ENCODE measurements at regions not wholly inside any gene's neighbourhood (a gene's known extent, or its start where the extent isn't known, plus 50 kb on each side); places are given as distances from the start of the nearest gene placed in this dataset.

GRCh38 chr7:17209101-17209500, 89.4 kb upstream of the AHR start:
- Mint-ChIP-seq H3K27me3 (no peaks in the 10 kb centered on the region), H3K27ac (no peak overlapping the region), H3K36me3 (ENCODE audit: low read depth) (no peaks in the 10 kb centered on the region), H3K9me3 (no peaks in the 10 kb centered on the region), H3K4me1 (peaks cover 1% of the 10 kb centered on the region), H3K4me3 (no peak overlapping the region)
- ChIA-PET CTCF (no interaction called here), POLR2A (no interaction called here)
- DNase-seq: no peak

DNA sequence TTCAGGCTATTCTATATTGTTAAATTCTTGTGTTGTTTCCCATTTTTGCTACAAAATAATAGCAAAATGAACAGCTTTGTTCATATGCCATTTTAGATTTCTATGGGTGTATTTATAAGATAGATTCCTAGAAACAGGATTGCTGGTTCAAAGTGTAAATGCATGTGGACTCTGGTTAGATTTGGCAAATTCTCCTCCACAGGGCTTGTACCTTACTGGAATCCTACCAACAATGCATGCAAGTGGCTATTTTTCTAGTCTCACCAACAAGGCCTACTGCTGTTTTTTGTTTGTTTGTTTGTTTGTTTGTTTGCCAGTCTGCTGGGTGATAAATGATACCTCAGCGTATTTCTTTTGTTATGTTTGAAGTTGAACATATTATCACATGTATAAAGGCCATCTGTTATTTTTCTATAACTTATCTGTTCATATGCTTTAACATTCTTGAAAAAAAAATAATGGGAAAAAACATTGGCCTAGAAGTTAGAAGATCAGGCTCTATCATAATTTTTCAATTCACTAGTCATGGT, 87.1 kb upstream of the AHR start:
- Mint-ChIP-seq H3K27me3 (no peaks in the 10 kb centered on the region), H3K4me3 (no peak overlapping the region), H3K9me3 (peaks cover 4% of the 10 kb centered on the region), H3K27ac (no peak overlapping the region), H3K36me3 (ENCODE audit: low read depth) (no peaks in the 10 kb centered on the region), H3K4me1 (peaks cover 1% of the 10 kb centered on the region)
- ChIA-PET POLR2A (no interaction called here), CTCF (no interaction called here)
- no peak for DNase-seq

DNA sequence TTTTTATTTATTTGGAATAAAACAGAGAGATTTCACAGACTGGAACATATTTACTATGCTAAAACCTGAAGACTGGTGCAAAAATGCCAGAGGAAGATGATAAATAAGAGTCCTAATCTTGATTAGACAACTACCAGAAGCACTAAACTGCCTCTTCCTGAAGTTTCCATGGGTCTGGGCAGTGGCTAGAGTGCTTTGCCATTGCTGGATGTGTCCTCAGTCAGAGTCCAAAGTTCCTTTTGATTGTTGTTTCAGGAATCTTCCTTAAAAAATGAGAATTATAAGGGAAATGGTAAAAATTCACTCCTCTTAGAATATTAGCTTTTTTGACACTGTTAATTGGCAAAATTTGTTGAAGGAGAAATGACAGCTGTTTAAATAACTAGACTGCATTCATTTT, 86.3 kb upstream of the AHR start:
- peaks cover under 1% of the 10 kb centered on the region for H3K4me1 Mint-ChIP-seq
- no peak overlapping the region for H3K27ac Mint-ChIP-seq
- CTCF ChIA-PET: no interaction called here
- no peak overlapping the region for H3K4me3 Mint-ChIP-seq
- H3K36me3 Mint-ChIP-seq (ENCODE audit: low read depth): no peaks in the 10 kb centered on the region
- POLR2A ChIA-PET: no interaction called here
- no peaks in the 10 kb centered on the region for H3K27me3 Mint-ChIP-seq
- DNase-seq: no peak
- H3K9me3 Mint-ChIP-seq: peaks cover 4% of the 10 kb centered on the region

GRCh38 chr7:17227766-17228490, 70.5 kb upstream of the AHR start:
- Mint-ChIP-seq H3K27me3 (no peaks in the 10 kb centered on the region), H3K27ac (no peak overlapping the region), H3K36me3 (ENCODE audit: low read depth) (peaks cover 7% of the 10 kb centered on the region), H3K9me3 (peaks cover 11% of the 10 kb centered on the region), H3K4me1 (peaks cover 5% of the 10 kb centered on the region), H3K4me3 (no peak overlapping the region)
- POLR2A ChIA-PET: no interaction called here
- CTCF ChIA-PET: interaction anchor here (0.7 kb wide), 2 partner anchors 124 to 163 kb away, joined by 3 read pairs; no protein-coding TSS in a partner anchor
- DNase-seq: no peak

GRCh38 chr7:17229228-17229627, 69.2 kb upstream of the AHR start:
- Mint-ChIP-seq H3K27ac (no peak overlapping the region), H3K9me3 (peaks cover 11% of the 10 kb centered on the region), H3K4me1 (peaks cover 16% of the 10 kb centered on the region), H3K4me3 (no peak overlapping the region), H3K27me3 (no peaks in the 10 kb centered on the region), H3K36me3 (ENCODE audit: low read depth) (peaks cover 7% of the 10 kb centered on the region)
- POLR2A ChIA-PET: no interaction called here
- CTCF ChIA-PET: no interaction called here
- no peak for DNase-seq

- Mint-ChIP-seq H3K36me3 (ENCODE audit: low read depth) (peaks cover 7% of the 10 kb centered on the region), H3K27me3 (no peaks in the 10 kb centered on the region), H3K4me3 (no peak overlapping the region), H3K9me3 (peaks cover 11% of the 10 kb centered on the region), H3K27ac (no peak overlapping the region), H3K4me1 (peaks cover 25% of the 10 kb centered on the region)
- CTCF ChIA-PET: no interaction called here
- no peak for DNase-seq
- POLR2A ChIA-PET: no interaction called here
Measured at GRCh38 chr7:17230099-17230807, 68.2 kb upstream of the AHR start.

- no peak for DNase-seq
- ChIA-PET CTCF (interaction anchor here (0.8 to 1.7 kb wide), 3 partner anchors 41 to 251 kb away, joined by 3 read pairs; no protein-coding TSS in a partner anchor), POLR2A (interaction anchor here (0.7 to 3.3 kb wide), 2 partner anchors 27 to 65 kb away, joined by 3 to 22 read pairs; partner anchors contain the start of gene AHR)
- peaks cover 25% of the 10 kb centered on the region for H3K36me3 Mint-ChIP-seq (ENCODE audit: low read depth)
- peaks cover 19% of the 10 kb centered on the region for H3K9me3 Mint-ChIP-seq
- H3K4me1 Mint-ChIP-seq: peaks cover 39% of the 10 kb centered on the region
- no peaks in the 10 kb centered on the region for H3K27me3 Mint-ChIP-seq
- peak overlapping the region; percentile 71 for H3K4me3 Mint-ChIP-seq
- H3K27ac Mint-ChIP-seq: peak overlapping the region; percentile 91
Measured at GRCh38 chr7:17233603-17234002, 64.8 kb upstream of the AHR start.

DNA sequence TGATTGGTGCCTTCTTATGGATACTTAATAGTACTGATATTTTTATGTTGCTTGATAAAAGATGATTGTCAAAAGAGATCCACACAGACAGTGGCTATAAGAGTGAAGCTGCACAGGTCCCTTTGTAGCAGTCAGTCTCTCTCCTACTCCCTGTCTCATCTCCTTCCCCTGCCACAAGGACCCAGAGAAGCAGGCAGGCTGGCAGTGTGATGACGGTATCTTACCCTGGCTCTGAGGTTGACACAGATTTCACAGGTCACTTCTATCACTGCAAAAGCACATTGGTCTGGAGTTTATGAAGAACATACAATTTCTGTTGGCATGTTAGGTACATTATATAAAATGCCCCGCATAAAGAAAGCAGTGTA, 64.4 kb upstream of the AHR start:
- Mint-ChIP-seq H3K4me1 (peaks cover 39% of the 10 kb centered on the region), H3K36me3 (ENCODE audit: low read depth) (peaks cover 25% of the 10 kb centered on the region)
- POLR2A ChIA-PET: interaction anchor here (0.7 to 3.3 kb wide), 2 partner anchors 27 to 65 kb away, joined by 3 to 22 read pairs; partner anchors contain the start of gene AHR

DNA sequence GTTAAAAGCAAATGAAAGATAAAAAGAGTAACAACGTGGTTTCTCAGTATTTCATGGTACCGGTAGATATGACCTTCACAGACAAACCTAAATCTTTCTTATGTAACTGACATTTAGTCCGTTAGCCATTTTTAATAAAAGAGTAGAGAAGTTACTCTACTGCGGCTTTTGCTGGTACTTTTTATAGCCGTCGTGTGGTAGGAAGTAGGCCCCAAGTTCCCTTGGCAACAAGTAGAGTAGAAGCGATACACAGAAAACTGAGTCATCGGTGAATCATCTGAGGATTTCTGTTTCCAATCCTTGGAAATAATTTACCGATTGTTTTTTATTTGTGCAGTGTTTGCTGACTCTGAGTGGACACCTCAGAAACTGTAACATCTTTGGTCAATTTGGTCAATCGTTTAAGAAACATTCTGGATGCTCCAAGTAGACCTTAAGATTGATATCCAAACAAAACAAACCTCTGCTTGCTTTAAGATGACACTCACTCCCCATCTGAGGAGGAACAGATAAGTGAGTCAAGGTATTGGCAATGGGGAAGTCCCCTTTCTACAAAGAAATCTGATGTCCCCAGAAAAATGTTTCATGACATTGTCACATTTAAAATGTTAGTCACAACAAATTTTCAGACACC, 63.9 kb upstream of the AHR start:
- peak overlapping the region; percentile 91 for H3K27ac Mint-ChIP-seq
- H3K27me3 Mint-ChIP-seq: no peaks in the 10 kb centered on the region
- POLR2A ChIA-PET: interaction anchor here (1.5 to 3.3 kb wide), 2 partner anchors 64 kb away, joined by 10 to 22 read pairs; partner anchors contain the start of gene AHR
- peaks cover 19% of the 10 kb centered on the region for H3K9me3 Mint-ChIP-seq
- CTCF ChIA-PET: interaction anchor here (1.5 kb wide), 1 partner anchor 65 kb away, joined by 3 read pairs; no protein-coding TSS in a partner anchor
- H3K4me3 Mint-ChIP-seq: peak overlapping the region; percentile 71
- H3K4me1 Mint-ChIP-seq: peaks cover 39% of the 10 kb centered on the region
- H3K36me3 Mint-ChIP-seq (ENCODE audit: low read depth): peaks cover 25% of the 10 kb centered on the region
- DNase-seq: peak; percentile 76

More for the DNA sequence above, 64.4 kb upstream of the AHR start:
- CTCF ChIA-PET: interaction anchor here (0.8 to 1.5 kb wide), 2 partner anchors 66 to 251 kb away, joined by 3 read pairs; no protein-coding TSS in a partner anchor
- Mint-ChIP-seq H3K27me3 (no peaks in the 10 kb centered on the region), H3K9me3 (peaks cover 19% of the 10 kb centered on the region), H3K27ac (peak overlapping the region; percentile 91), H3K4me3 (peak overlapping the region; percentile 71)
- peak; percentile 53 for DNase-seq

- H3K4me1 Mint-ChIP-seq: peaks cover 39% of the 10 kb centered on the region
- peaks cover 23% of the 10 kb centered on the region for H3K36me3 Mint-ChIP-seq (ENCODE audit: low read depth)
- H3K27ac Mint-ChIP-seq: peak overlapping the region; percentile 4
- peaks cover 15% of the 10 kb centered on the region for H3K9me3 Mint-ChIP-seq
- ChIA-PET POLR2A (interaction anchor here (0.5 to 1.5 kb wide), 4 partner anchors 60 to 203 kb away, joined by 3 to 10 read pairs (median 3); partner anchors contain the start of gene AHR), CTCF (no interaction called here)
- no peaks in the 10 kb centered on the region for H3K27me3 Mint-ChIP-seq
- H3K4me3 Mint-ChIP-seq: no peak overlapping the region
- DNase-seq: no peak
Measured at GRCh38 chr7:17236171-17236570, 62.3 kb upstream of the AHR start.

DNA sequence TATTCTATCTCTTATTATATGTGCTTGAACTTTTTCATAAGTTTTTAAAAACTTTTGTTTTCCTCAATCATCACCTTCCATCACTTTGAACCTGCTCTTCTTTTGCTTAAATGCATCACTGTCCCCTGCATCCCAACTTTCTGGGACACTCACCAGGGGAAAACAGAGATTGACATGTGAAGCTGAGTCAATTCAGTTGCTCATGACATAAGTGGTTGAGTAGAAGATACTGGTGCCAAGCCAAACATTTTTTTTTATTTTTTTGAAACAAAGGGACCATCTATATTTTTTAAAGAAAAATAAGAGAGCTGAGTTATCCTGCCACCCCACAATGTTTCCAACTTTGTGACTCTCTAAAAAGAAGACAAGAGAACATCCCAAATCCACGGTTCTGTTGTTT, 61.8 kb upstream of the AHR start:
- DNase-seq: no peak
- H3K27me3 Mint-ChIP-seq: no peaks in the 10 kb centered on the region
- H3K9me3 Mint-ChIP-seq: peaks cover 15% of the 10 kb centered on the region
- H3K27ac Mint-ChIP-seq: no peak overlapping the region
- CTCF ChIA-PET: no interaction called here
- peaks cover 23% of the 10 kb centered on the region for H3K36me3 Mint-ChIP-seq (ENCODE audit: low read depth)
- POLR2A ChIA-PET: no interaction called here
- peaks cover 39% of the 10 kb centered on the region for H3K4me1 Mint-ChIP-seq
- H3K4me3 Mint-ChIP-seq: no peak overlapping the region

- Mint-ChIP-seq H3K36me3 (ENCODE audit: low read depth) (peaks cover 18% of the 10 kb centered on the region), H3K4me1 (peaks cover 27% of the 10 kb centered on the region), H3K4me3 (no peak overlapping the region), H3K27ac (no peak overlapping the region), H3K27me3 (no peaks in the 10 kb centered on the region), H3K9me3 (peaks cover 10% of the 10 kb centered on the region)
- CTCF ChIA-PET: no interaction called here
- POLR2A ChIA-PET: no interaction called here
- DNase-seq: no peak
Measured at GRCh38 chr7:17239046-17239445, 59.4 kb upstream of the AHR start.
